ENCODE measurements at regions not wholly inside any gene's neighbourhood (a gene's known extent, or its start where the extent isn't known, plus 50 kb on each side); places are given as distances from the start of the nearest gene placed in this dataset.

GRCh38 chr3:76754247-76754646, 285.7 kb upstream of the ROBO2 start:
- no peak for TF ChIP-seq POLR2A (IDR thresholded peaks at IDR 0.05; ENCODE audit: low read length)
- TF ChIP-seq GATA1 (IDR thresholded peaks at IDR 0.05; ENCODE audit: low read depth, low read length), result no peak

Measured in erythroblast (primary cell).